CD14-positive monocyte (primary cell): ENCODE measurements at regions not wholly inside any gene's neighbourhood (a gene's known extent, or its start where the extent isn't known, plus 50 kb on each side); places are given as distances from the start of the nearest gene placed in this dataset.

Experiments
- DNase-seq, 3 donors: peaks; one replicate each; pipeline ENCODE4 v3.0.0-alpha.2; 2011 to 2022
- H2AFZ ChIP-seq: 2 replicates; pipeline ENCODE4 v1.6.0; 2012; ENCODE audit warnings: mild to moderate bottlenecking, low read depth, low read length, inconsistent platforms; ENCODE audit not compliant: insufficient read depth, poor library complexity, severe bottlenecking
- H3K27ac ChIP-seq, 2 donors: 1 replicate in 1 of 2; 2 replicates in 1 of 2; pipeline ENCODE4 v1.5.1; 2012 to 2013; ENCODE audit warnings: low read length in 2 of 2, control low read depth in 1 of 2, inconsistent platforms in 1 of 2, low read depth in 1 of 2, mild to moderate bottlenecking in 1 of 2
- H3K27me3 ChIP-seq, 2 donors: one replicate each; pipeline versions ENCODE4 v1.6.0 to v1.6.1; 2011 to 2013; ENCODE audit warnings: low read length in 2 of 2; ENCODE audit not compliant: control insufficient read depth in 2 of 2, insufficient read depth in 2 of 2
- H3K36me3 ChIP-seq, 2 donors: replicated peaks in 1 of 2; 1 replicate in 1 of 2; 2 replicates in 1 of 2; pipeline versions ENCODE4 v1.5.1 to v1.6.1; 2012 to 2013; ENCODE audit warnings: low read length in 2 of 2, control low read depth in 1 of 2, inconsistent platforms in 1 of 2, mild to moderate bottlenecking in 1 of 2; ENCODE audit not compliant: insufficient read depth in 2 of 2, control insufficient read depth in 1 of 2
- H3K4me1 ChIP-seq, 2 donors: 1 replicate in 1 of 2; 2 replicates in 1 of 2; pipeline versions ENCODE4 v1.5.1 to v1.6.1; 2012 to 2013; ENCODE audit warnings: low read length in 2 of 2, control low read depth in 1 of 2, inconsistent platforms in 1 of 2, mild to moderate bottlenecking in 1 of 2, moderate library complexity in 1 of 2; ENCODE audit not compliant: insufficient read depth in 2 of 2, control insufficient read depth in 1 of 2
- H3K4me2 ChIP-seq: replicated peaks from 2 replicates; pipeline ENCODE3; 2012; ENCODE audit warnings: low read length, moderate library complexity, mild to moderate bottlenecking; ENCODE audit not compliant: poor library complexity, severe bottlenecking; ENCODE audit errors: extremely low read depth
- H3K4me3 ChIP-seq, 3 experiments: fragments of 200-600 bp in 1 of 3; sonication (generic) in 1 of 3; replicated peaks in 1 of 3; 1 replicate in 2 of 3; 2 replicates in 1 of 3; pipeline ENCODE4 v1.5.1; 2011 to 2013; ENCODE audit warnings: low read length in 3 of 3, mild to moderate bottlenecking in 3 of 3, control low read depth in 2 of 3, low read depth in 2 of 3, inconsistent platforms in 1 of 3, moderate library complexity in 1 of 3
- H3K79me2 ChIP-seq: 2 replicates; pipeline ENCODE4 v1.6.0; 2012; ENCODE audit warnings: mild to moderate bottlenecking, control low read depth, inconsistent platforms, low read length, moderate library complexity; ENCODE audit not compliant: insufficient read depth
- H3K9ac ChIP-seq: 2 replicates; pipeline ENCODE4 v1.6.0; 2017; ENCODE audit warnings: low read length, mild to moderate bottlenecking; ENCODE audit not compliant: insufficient read depth, poor library complexity, severe bottlenecking
- H3K9me3 ChIP-seq, 2 donors: replicated peaks in 1 of 2; 1 replicate in 1 of 2; 2 replicates in 1 of 2; pipeline versions ENCODE4 v1.5.1 to v1.6.1; 2012 to 2013; ENCODE audit warnings: low read length in 2 of 2, control low read depth in 1 of 2; ENCODE audit not compliant: control insufficient read depth in 1 of 2, insufficient read depth in 1 of 2
- H4K20me1 ChIP-seq: 2 replicates; pipeline ENCODE4 v1.6.0; 2012; ENCODE audit warnings: mild to moderate bottlenecking, low read length, control low read depth, moderate library complexity; ENCODE audit not compliant: insufficient read depth
- H3K27ac Mint-ChIP-seq, 7 donors: one replicate each; pipeline ENCODE4 v1.8.0; 2020; ENCODE audit warnings: mild to moderate bottlenecking in 7 of 7, mixed read lengths in 7 of 7, moderate library complexity in 6 of 7, inconsistent platforms in 2 of 7
- H3K27me3 Mint-ChIP-seq, 3 donors: one replicate each; pipeline ENCODE4 v1.8.0; 2021 to 2022; ENCODE audit warnings: low read depth in 3 of 3, mild to moderate bottlenecking in 3 of 3, mixed read lengths in 3 of 3, moderate library complexity in 3 of 3, inconsistent platforms in 1 of 3
- H3K36me3 Mint-ChIP-seq, 2 donors: one replicate each; pipeline ENCODE4 v1.8.0; 2020; ENCODE audit warnings: mixed read lengths in 2 of 2, inconsistent platforms in 1 of 2, mild to moderate bottlenecking in 1 of 2
- H3K4me1 Mint-ChIP-seq: one replicate; pipeline ENCODE4 v1.8.0; 2020; ENCODE audit warnings: mild to moderate bottlenecking, mixed read lengths
- H3K4me3 Mint-ChIP-seq, 2 donors: one replicate each; pipeline ENCODE4 v1.8.0; 2020; ENCODE audit warnings: mild to moderate bottlenecking in 2 of 2, mixed read lengths in 2 of 2, moderate library complexity in 1 of 2
- H3K9me3 Mint-ChIP-seq, 7 donors: one replicate each; pipeline ENCODE4 v1.8.0; 2020 to 2022; ENCODE audit warnings: mixed read lengths in 7 of 7, mild to moderate bottlenecking in 6 of 7, moderate library complexity in 6 of 7, inconsistent platforms in 2 of 7
- CTCF ChIP-seq: fragments of 200-600 bp; IDR thresholded peaks from one replicate; pipeline ENCODE4 v1.8.0; 2022; ENCODE audit warnings: antibody characterized with exemption, mild to moderate bottlenecking
- WGBS: methylation state at CpG from one replicate; pipeline ENCODE4 v1.1.5; 2013; ENCODE audit warnings: missing lambda C conversion rate; ENCODE audit not compliant: insufficient coverage; 5-methylcytosine and 5-hydroxymethylcytosine counted together
- intact Hi-C, 2 donors: fragments of 100-400 bp; cut with micrococcal nuclease; formaldehyde crosslinking; loops; one replicate each; pipeline versions ENCODE4 v1.15.0 to v1.15.1; 2023

- Histone ChIP-seq H3K4me2 (no peak overlapping the region), H2AFZ (no peak overlapping the region), H3K36me3 (no peaks in the 10 kb centered on the region), H3K27me3 (no peaks in the 10 kb centered on the region), H3K4me3 (no peak overlapping the region), H3K9ac (no peak overlapping the region), H4K20me1 (no peaks in the 10 kb centered on the region), H3K4me1 (no peaks in the 10 kb centered on the region), H3K79me2 (no peaks in the 10 kb centered on the region), H3K9me3 (no peaks in the 10 kb centered on the region), H3K27ac (no peak overlapping the region)
- intact Hi-C loops: no loop called here
- peaks cover 2 to 3% (median 3%) of the 10 kb centered on the region in 3 donors for H3K27me3 Mint-ChIP-seq
- H3K36me3 Mint-ChIP-seq: no peaks in the 10 kb centered on the region
- 100% methylated on average over 1 of the region's 4 CpGs for whole genome bisulfite sequencing
- no peaks in the 10 kb centered on the region for H3K9me3 Mint-ChIP-seq
- H3K4me3 Mint-ChIP-seq: no peak overlapping the region
- no peaks in the 10 kb centered on the region for H3K4me1 Mint-ChIP-seq
- DNase-seq: no peak
- TF ChIP-seq CTCF: no peak
- H3K27ac Mint-ChIP-seq: no peak overlapping the region
Measured at GRCh38 chr1:90317628-90318027, 322.7 kb downstream of the ZNF326 start.

- Mint-ChIP-seq H3K27ac (no peak overlapping the region), H3K4me1 (no peaks in the 10 kb centered on the region), H3K4me3 (no peak overlapping the region), H3K9me3 (peaks cover 0 to 1% (median 0%) of the 10 kb centered on the region in 7 donors), H3K27me3 (peaks cover 0 to 1% (median 0%) of the 10 kb centered on the region in 3 donors), H3K36me3 (no peaks in the 10 kb centered on the region)
- H3K9ac ChIP-seq: no peak overlapping the region
- no peaks in the 10 kb centered on the region for H3K36me3 ChIP-seq
- H3K27ac ChIP-seq: no peak overlapping the region
- no peak for DNase-seq
- H4K20me1 ChIP-seq: no peaks in the 10 kb centered on the region
- no peaks in the 10 kb centered on the region for H3K4me1 ChIP-seq
- no peak overlapping the region for H3K4me2 ChIP-seq
- no peak for TF ChIP-seq CTCF
- no peak overlapping the region for H3K4me3 ChIP-seq
- no peaks in the 10 kb centered on the region for H3K27me3 ChIP-seq
- intact Hi-C loops: no loop called here
- WGBS: 83% methylated on average over 4 of the region's 7 CpGs
- H2AFZ ChIP-seq: no peak overlapping the region
- H3K9me3 ChIP-seq: no peaks in the 10 kb centered on the region
- no peaks in the 10 kb centered on the region for H3K79me2 ChIP-seq
Measured at GRCh38 chr1:90314533-90314932, 319.6 kb downstream of the ZNF326 start.
